ENCODE measurements at regions not wholly inside any gene's neighbourhood (a gene's known extent, or its start where the extent isn't known, plus 50 kb on each side); places are given as distances from the start of the nearest gene placed in this dataset.
"Not testable (repeated sequence)": the region's sequence is repeated elsewhere in the genome, so short reads cannot be mapped to it uniquely, and the experiment has no call there.

- no peak for DNase-seq (ENCODE audit: low read depth in 1 of 2, low spot score in 1 of 2)
- no peaks in the 10 kb centered on the region for H3K27me3 ChIP-seq (ENCODE audit: insufficient read depth, poor library complexity, severe bottlenecking)
- H3K27ac ChIP-seq (replicated peaks) = no peak overlapping the region
- H3K4me3 ChIP-seq (replicated peaks; ENCODE audit: insufficient read depth, low read length) = no peak overlapping the region
- TF ChIP-seq CTCF (IDR thresholded peaks at IDR 0.05; ENCODE audit: insufficient read depth, low read length) = no peak
Observed at GRCh38 chr4:174053895-174054294, 229.6 kb downstream of the FBXO8 start.

GRCh38 chr4:174047363-174047762 lies 236.1 kb downstream of the FBXO8 start:
- H3K27ac ChIP-seq (replicated peaks) = no peak overlapping the region
- no peak for DNase-seq (ENCODE audit: low read depth in 1 of 2, low spot score in 1 of 2)
- H3K27me3 ChIP-seq (ENCODE audit: insufficient read depth, poor library complexity, severe bottlenecking) = peaks cover 2% of the 10 kb centered on the region
- TF ChIP-seq REST (IDR thresholded peaks at IDR 0.05; ENCODE audit: insufficient replicate concordance, low read depth) (no peak), GABPA (IDR thresholded peaks at IDR 0.05; ENCODE audit: low read depth) (no peak), CTCF (IDR thresholded peaks at IDR 0.05; ENCODE audit: insufficient read depth, low read length) (no peak), POLR2AphosphoS5 (IDR thresholded peaks at IDR 0.05; ENCODE audit: low read depth) (no peak), SPI1 (IDR thresholded peaks at IDR 0.05; ENCODE audit: borderline replicate concordance, low read depth) (no peak)
- H3K4me3 ChIP-seq (replicated peaks; ENCODE audit: insufficient read depth, low read length) = no peak overlapping the region

GRCh38 chr4:174045829-174046228 lies 237.6 kb downstream of the FBXO8 start:
- not testable (repeated sequence) for H3K27ac ChIP-seq (replicated peaks); H3K4me3 ChIP-seq (replicated peaks; ENCODE audit: insufficient read depth, low read length); H3K27me3 ChIP-seq (ENCODE audit: insufficient read depth, poor library complexity, severe bottlenecking); DNase-seq (ENCODE audit: low read depth in 1 of 2, low spot score in 1 of 2)

GRCh38 chr4:174045381-174045780 lies 238.1 kb downstream of the FBXO8 start:
- Histone ChIP-seq H3K4me3 (replicated peaks; ENCODE audit: insufficient read depth, low read length) (no peak overlapping the region), H3K27ac (replicated peaks) (no peak overlapping the region), H3K27me3 (ENCODE audit: insufficient read depth, poor library complexity, severe bottlenecking) (peaks cover 2% of the 10 kb centered on the region)
- TF ChIP-seq REST (IDR thresholded peaks at IDR 0.05; ENCODE audit: insufficient replicate concordance, low read depth) = no peak
- no peak for TF ChIP-seq CTCF (IDR thresholded peaks at IDR 0.05; ENCODE audit: insufficient read depth, low read length)
- no peak for TF ChIP-seq SPI1 (IDR thresholded peaks at IDR 0.05; ENCODE audit: borderline replicate concordance, low read depth)
- TF ChIP-seq POLR2AphosphoS5 (IDR thresholded peaks at IDR 0.05; ENCODE audit: low read depth) = no peak
- DNase-seq (ENCODE audit: low read depth in 1 of 2, low spot score in 1 of 2) = no peak

Measured in HL-60 (cell line).